ELR (cell line): ENCODE measurements at regions not wholly inside any gene's neighbourhood (a gene's known extent, or its start where the extent isn't known, plus 50 kb on each side); places are given as distances from the start of the nearest gene placed in this dataset.
A peak's percentile ranks its signal among the peaks of the same experiment; 100 is the strongest.

Experiments used
- DNase-seq: peaks from one replicate; pipeline ENCODE4 v3.0.0-alpha.2; 2015; ENCODE audit warnings: low read depth

DNA sequence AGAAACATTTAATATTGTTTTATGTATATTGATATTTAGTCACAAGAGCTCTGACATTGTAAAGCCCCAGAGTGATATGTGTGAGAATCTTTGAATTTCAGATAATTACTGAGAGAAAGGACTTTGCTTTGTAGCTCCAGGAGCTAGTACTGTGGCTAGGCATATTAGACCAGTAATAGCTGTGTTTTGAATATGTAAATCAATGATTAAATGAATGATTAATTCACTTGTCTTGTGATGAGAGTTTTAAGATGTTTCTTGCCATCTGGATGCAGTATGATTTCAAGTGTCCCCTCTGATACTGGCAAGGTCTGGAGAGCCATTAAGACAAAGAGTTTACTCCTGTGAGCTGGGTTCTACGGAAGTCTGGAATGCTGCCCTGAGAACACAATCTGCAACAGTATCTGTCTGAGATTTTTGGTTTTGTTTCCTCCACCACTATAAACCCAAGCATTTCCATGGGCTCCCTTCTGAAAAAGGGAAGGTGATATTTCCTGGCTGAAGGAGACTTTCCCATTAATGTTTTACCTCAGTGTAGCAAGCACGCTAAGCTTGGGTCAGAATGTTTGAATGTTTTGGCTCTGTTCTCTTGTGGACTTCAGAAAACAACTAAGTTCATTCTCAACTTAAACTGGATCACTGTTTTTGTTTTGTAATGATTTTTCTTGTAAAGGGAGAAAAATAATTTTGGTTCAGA is 61.3 kb upstream of the BICC1 start:
- no peak for DNase-seq

DNA sequence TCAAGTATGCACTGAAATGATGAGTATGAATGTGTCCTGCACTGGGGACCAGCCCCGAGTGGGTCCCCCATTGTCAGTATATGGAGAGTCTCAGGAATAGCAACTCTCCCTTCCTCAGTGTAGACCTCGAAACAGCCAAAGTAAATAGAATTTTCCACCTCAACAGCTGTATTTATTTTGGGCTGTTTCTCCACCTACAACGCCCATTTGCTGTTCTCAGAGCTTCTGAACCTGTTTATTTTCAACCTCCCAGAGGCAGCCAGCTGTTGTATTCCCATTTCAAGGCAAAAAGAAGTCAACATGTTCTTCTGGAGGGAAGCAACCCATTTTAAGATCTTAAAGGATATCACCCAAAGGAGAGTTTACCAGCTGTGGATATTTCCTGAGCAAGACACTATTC is 59.6 kb upstream of the BICC1 start:
- no peak for DNase-seq

DNA sequence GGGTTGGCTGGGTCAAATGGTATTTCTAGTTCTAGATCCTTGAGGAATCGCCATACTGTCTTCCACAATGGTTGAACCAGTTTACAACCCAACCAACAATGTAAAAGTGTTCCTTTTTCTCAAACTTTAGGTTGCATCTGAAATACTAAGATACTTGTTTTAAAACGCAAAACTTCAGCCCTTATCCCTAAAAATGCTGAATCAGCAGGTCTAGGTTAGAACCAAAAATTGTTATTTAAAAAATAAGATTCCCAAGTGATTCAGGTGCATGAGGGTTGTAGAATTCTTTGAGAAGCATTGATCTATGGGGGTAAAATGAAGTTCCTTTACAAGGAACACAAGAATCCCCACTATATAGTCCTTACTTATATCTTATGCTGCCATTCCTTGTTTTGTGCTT is 56.5 kb upstream of the BICC1 start:
- no peak for DNase-seq

DNA sequence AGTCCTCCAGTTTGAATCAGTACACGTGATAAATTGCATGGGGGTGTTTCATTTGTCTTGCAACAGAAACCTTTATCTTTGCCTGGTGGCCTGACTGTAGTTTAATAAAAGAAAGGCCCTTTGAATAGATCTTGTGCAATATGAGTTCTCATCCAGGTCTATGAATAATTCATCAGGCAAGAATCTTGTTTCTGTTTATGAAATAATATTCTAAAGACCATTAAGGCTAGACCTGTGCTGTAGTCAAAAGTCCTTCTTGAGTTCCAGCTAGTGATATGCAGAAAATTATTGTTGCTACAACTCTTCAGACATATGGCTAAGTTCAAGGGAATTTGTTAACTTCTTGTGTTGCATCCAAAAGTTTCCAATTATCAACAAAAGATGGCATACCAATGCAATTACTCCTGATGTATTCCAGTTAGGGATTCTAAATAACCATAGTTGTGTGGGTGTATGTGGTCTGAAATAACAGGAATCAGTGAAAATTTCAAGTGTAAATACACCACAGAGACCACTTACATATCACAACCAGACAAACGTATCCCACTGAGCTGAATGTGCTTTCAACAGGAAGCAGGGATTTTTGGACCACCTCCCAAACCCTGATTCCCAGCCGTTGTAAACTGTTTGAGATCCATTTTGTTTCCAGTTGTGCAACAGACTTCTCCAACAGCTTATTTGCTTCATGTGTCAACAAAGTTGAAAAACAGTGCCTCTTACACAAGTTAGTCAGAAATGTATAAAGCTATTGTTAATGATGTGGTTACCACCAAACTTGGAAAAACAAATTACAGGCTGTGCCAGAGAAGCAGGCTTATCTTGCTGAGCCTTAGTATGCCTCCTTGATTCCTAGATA is 54.7 kb upstream of the BICC1 start:
- DNase-seq, result peak; percentile 25

DNA sequence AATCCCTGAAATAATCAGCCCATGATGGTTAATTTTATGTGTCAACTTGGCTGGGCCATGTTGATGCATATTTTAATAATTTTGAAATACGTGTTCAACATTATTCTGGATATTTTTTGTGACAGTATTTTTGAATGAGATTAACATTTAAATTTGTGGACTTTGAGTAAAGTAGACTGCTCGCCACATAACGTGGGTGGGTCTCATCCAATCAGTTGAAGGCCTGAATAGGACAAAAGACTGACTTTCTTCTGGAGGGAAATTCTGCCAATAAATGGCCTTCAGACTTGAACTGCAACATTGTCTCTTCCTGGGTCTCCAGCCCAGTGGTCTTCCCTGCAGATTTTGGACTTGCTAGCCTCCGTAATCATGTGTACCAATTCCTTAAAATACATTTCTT is 53.6 kb upstream of the BICC1 start:
- DNase-seq, result no peak

DNA sequence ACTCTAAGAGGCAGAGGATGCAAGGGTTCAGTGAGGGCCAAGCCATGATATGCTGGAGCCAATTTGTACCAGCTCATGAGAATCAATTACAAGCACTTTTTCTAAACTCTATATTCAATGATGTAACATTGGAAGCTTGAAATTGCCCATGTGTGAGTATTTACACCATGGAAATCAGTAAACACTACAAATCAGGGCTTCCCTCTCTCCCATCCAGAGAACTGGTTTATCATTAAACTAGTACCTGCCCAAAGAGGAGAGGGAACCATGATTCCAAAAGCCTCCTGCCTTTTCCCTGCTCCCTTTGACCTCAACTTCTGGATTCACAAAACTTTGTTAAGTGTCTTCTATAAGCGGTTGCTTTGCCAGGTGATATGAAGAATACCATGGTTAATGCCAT is 52.5 kb upstream of the BICC1 start:
- DNase-seq, result no peak

DNA sequence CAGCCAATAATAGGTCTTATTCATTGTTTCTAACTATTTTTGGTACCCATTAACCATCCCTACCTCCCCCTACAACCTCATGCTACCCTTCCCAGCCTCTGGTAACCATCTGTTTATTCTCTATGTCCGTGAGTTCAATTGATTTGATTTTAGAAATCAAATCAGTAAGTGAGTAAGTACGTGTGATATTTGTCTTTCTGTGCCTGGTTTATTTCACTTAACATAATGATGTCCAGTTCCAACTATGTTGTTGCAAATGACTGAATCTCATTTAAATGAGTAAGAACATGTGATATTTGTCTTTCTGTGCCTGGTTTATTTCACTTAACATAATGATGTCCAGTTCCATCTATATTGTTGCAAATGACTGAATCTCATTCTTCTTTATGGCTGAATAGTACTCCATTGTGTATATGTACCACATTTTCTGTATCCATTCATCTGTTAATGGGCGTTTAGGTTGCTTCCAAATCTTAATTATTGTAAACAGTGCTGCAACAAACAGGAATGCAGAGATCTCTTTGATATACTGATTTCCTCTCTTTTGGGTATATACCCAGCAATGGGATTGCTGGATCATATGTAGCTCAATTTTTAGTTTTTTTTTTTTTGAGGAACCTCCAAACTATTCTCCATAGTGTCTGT is 49.7 kb upstream of the BICC1 start:
- DNase-seq, result no peak
